H1 (cell line): ENCODE measurements at regions not wholly inside any gene's neighbourhood (a gene's known extent, or its start where the extent isn't known, plus 50 kb on each side); places are given as distances from the start of the nearest gene placed in this dataset.

ENCODE experiments used
- CTCF ChIA-PET: fragments of 300-600 bp; sonication (Branson Sonifier 250); formaldehyde crosslinking; loops from one replicate; lab custom pipeline; 2021; ENCODE audit not compliant: partially characterized antibody; lab: Charles Lee
- POLR2A ChIA-PET: fragments of 300-600 bp; sonication (Branson Sonifier 250); formaldehyde crosslinking; loops from one replicate; lab custom pipeline; 2021; ENCODE audit warnings: inconsistent platforms; ENCODE audit not compliant: partially characterized antibody; lab: Charles Lee
- DNase-seq, 2 experiments: peaks; one replicate each; pipeline versions ENCODE4 v3.0.0 to v3.0.0-alpha.2; 2010 to 2022; ENCODE audit warnings: low spot score in 2 of 2, low read depth in 1 of 2, mixed read lengths in 1 of 2
- FAIRE-seq: peaks from 2 replicates; lab custom pipeline; 2011; peaks lifted over from hg19 to GRCh38; lab: Jason Lieb, UNC
- H2AFZ ChIP-seq: 2 replicates; pipeline ENCODE4 v1.8.1; 2012; ENCODE audit warnings: low read length, inconsistent platforms
- H2AK5ac ChIP-seq: 2 replicates; pipeline ENCODE4 v1.6.1; 2013; ENCODE audit warnings: low read depth, low read length
- H2BK120ac ChIP-seq: replicated peaks from 2 replicates; pipeline ENCODE3; 2013; ENCODE audit warnings: low read depth, low read length, inconsistent platforms
- H2BK12ac ChIP-seq: 2 replicates; pipeline ENCODE4 v1.6.1; 2013; ENCODE audit warnings: low read depth, low read length
- H2BK15ac ChIP-seq: 2 replicates; pipeline ENCODE4 v1.6.1; 2013; ENCODE audit warnings: low read length
- H2BK20ac ChIP-seq: 2 replicates; pipeline ENCODE4 v1.6.1; 2013; ENCODE audit warnings: low read length
- H2BK5ac ChIP-seq: 2 replicates; pipeline ENCODE4 v1.6.1; 2013; ENCODE audit warnings: low read depth, low read length
- H3K14ac ChIP-seq: 2 replicates; pipeline ENCODE4 v1.6.1; 2013; ENCODE audit warnings: inconsistent platforms; ENCODE audit not compliant: insufficient read length
- H3K18ac ChIP-seq: 2 replicates; pipeline ENCODE4 v1.6.1; 2013; ENCODE audit warnings: low read length; ENCODE audit errors: extremely low read depth
- H3K23ac ChIP-seq: 2 replicates; pipeline ENCODE4 v1.6.1; 2013; ENCODE audit warnings: inconsistent platforms; ENCODE audit not compliant: insufficient read length
- H3K23me2 ChIP-seq: 2 replicates; pipeline ENCODE4 v1.6.1; 2013; ENCODE audit warnings: low read depth, low read length
- H3K27ac ChIP-seq: 2 replicates; pipeline ENCODE4 v1.6.1; 2011; ENCODE audit warnings: low read depth, low read length, inconsistent platforms
- H3K27me3 ChIP-seq, 4 experiments: replicated peaks in 1 of 4; 1 replicate in 1 of 4; 2 replicates in 3 of 4; pipeline versions ENCODE4 v1.6.1 to v1.8.1; 2011 to 2013; ENCODE audit warnings: low read length in 3 of 4, mild to moderate bottlenecking in 3 of 4, inconsistent platforms in 2 of 4, mixed read lengths in 2 of 4, moderate library complexity in 1 of 4; ENCODE audit not compliant: control insufficient read depth in 3 of 4, insufficient read depth in 3 of 4; ENCODE audit errors: extremely low read depth in 1 of 4
- H3K36me3 ChIP-seq, 4 experiments: 2 replicates each; pipeline versions ENCODE4 v1.6.1 to v1.8.1; 2011 to 2013; ENCODE audit warnings: mild to moderate bottlenecking in 4 of 4, low read length in 3 of 4, moderate library complexity in 2 of 4, control low read depth in 1 of 4, inconsistent platforms in 1 of 4; ENCODE audit not compliant: insufficient read depth in 4 of 4, control insufficient read depth in 2 of 4
- H3K4ac ChIP-seq: replicated peaks from 2 replicates; pipeline ENCODE3; 2013; ENCODE audit warnings: low read length, low read depth, mixed read lengths, inconsistent platforms; ENCODE audit not compliant: insufficient read length
- H3K4me1 ChIP-seq, 4 experiments: replicated peaks in 1 of 4; 1 replicate in 1 of 4; 2 replicates in 3 of 4; pipeline versions ENCODE4 v1.6.1 to v1.8.1; 2011 to 2013; ENCODE audit warnings: low read length in 3 of 4, inconsistent platforms in 2 of 4, mixed read lengths in 1 of 4; ENCODE audit not compliant: insufficient read depth in 4 of 4, control insufficient read depth in 3 of 4
- H3K4me2 ChIP-seq, 2 experiments: 2 replicates each; pipeline versions ENCODE4 v1.6.1 to v1.8.1; 2011 to 2013; ENCODE audit warnings: low read depth in 2 of 2, low read length in 2 of 2, control low read depth in 1 of 2, inconsistent platforms in 1 of 2, mild to moderate bottlenecking in 1 of 2; ENCODE audit not compliant: insufficient read depth in 1 of 2
- H3K4me3 ChIP-seq, 4 experiments: fragments of 200-600, 300-600 bp in 1 of 4; sonication (generic), shearing (Covaris generic), sonication (Bioruptor Twin) in 1 of 4; 2 replicates each; pipeline versions ENCODE4 v1.5.1 to v1.8.1; 2011 to 2016; ENCODE audit warnings: low read length in 4 of 4, low read depth in 3 of 4, control low read depth in 2 of 4, inconsistent platforms in 2 of 4, mild to moderate bottlenecking in 2 of 4, mixed read lengths in 1 of 4, moderate library complexity in 1 of 4; ENCODE audit not compliant: insufficient read depth in 2 of 4; ENCODE audit errors: extremely low read depth in 1 of 4
- H3K56ac ChIP-seq: replicated peaks from 2 replicates; pipeline ENCODE3; 2013; ENCODE audit warnings: low read depth, mild to moderate bottlenecking, mixed read lengths, low read length, inconsistent platforms; ENCODE audit not compliant: insufficient read length
- H3K79me1 ChIP-seq: 2 replicates; pipeline ENCODE4 v1.6.1; 2013; ENCODE audit warnings: low read depth, low read length, control low read depth
- H3K79me2 ChIP-seq, 2 experiments: 2 replicates each; pipeline versions ENCODE4 v1.6.1 to v1.8.1; 2012 to 2013; ENCODE audit warnings: low read length in 2 of 2, mild to moderate bottlenecking in 2 of 2, inconsistent platforms in 1 of 2; ENCODE audit not compliant: insufficient read depth in 2 of 2, control insufficient read depth in 1 of 2
- H3K9ac ChIP-seq, 4 experiments: replicated peaks in 1 of 4; 1 replicate in 1 of 4; 2 replicates in 3 of 4; pipeline versions ENCODE4 v1.6.1 to v1.8.1; 2011 to 2013; ENCODE audit warnings: low read depth in 3 of 4, low read length in 3 of 4, control low read depth in 2 of 4, mild to moderate bottlenecking in 2 of 4, moderate library complexity in 2 of 4, inconsistent platforms in 1 of 4; ENCODE audit errors: extremely low read depth in 1 of 4
- H3K9me3 ChIP-seq, 2 experiments: 2 replicates each; pipeline versions ENCODE4 v1.6.1 to v1.8.1; 2012 to 2013; ENCODE audit warnings: mild to moderate bottlenecking in 2 of 2, moderate library complexity in 2 of 2, control low read depth in 1 of 2, inconsistent platforms in 1 of 2, low read depth in 1 of 2, low read length in 1 of 2, mixed read lengths in 1 of 2; ENCODE audit not compliant: insufficient read depth in 2 of 2
- H4K20me1 ChIP-seq, 2 experiments: replicated peaks in 1 of 2; 2 replicates each; pipeline versions ENCODE3 to v1.8.1; 2011 to 2013; ENCODE audit warnings: inconsistent platforms in 2 of 2, low read length in 2 of 2, mild to moderate bottlenecking in 1 of 2; ENCODE audit not compliant: insufficient read depth in 2 of 2, control insufficient read depth in 1 of 2
- H4K5ac ChIP-seq: 2 replicates; pipeline ENCODE4 v1.6.1; 2013; ENCODE audit warnings: low read length, low read depth, mixed read lengths, inconsistent platforms; ENCODE audit not compliant: insufficient read length
- H4K8ac ChIP-seq: 2 replicates; pipeline ENCODE4 v1.8.0; 2013; ENCODE audit warnings: mild to moderate bottlenecking, moderate library complexity, low read length, inconsistent platforms; ENCODE audit not compliant: insufficient read depth; ENCODE audit errors: extremely low read depth
- H4K91ac ChIP-seq: replicated peaks from 2 replicates; pipeline ENCODE3; 2013; ENCODE audit warnings: low read length, mixed read lengths, inconsistent platforms; ENCODE audit not compliant: insufficient read length
- JUND ChIP-seq: IDR thresholded peaks from 2 replicates; pipeline ENCODE4 v1.6.1; 2011; ENCODE audit warnings: mild to moderate bottlenecking, improper control_type of control experiment, low read length
- USF2 ChIP-seq: IDR thresholded peaks from 2 replicates; pipeline ENCODE4 v1.6.1; 2011; ENCODE audit warnings: low read length, improper control_type of control experiment
- WGBS, 2 experiments: shearing (Covaris generic) in 1 of 2; methylation state at CpG; one replicate each; pipeline versions ENCODE4 v1.1.6 to v1.1.7; 2013 to 2015; ENCODE audit warnings: low lambda C conversion rate in 2 of 2, mixed read lengths in 2 of 2, inconsistent platforms in 1 of 2, low coverage in 1 of 2, missing lambda C conversion rate in 1 of 2; ENCODE audit not compliant: insufficient replicate concordance in 2 of 2, insufficient coverage in 1 of 2, insufficient read length in 1 of 2; ENCODE audit errors: extremely low coverage in 1 of 2, missing lambda C conversion rate in 1 of 2; 5-methylcytosine and 5-hydroxymethylcytosine counted together

- Histone ChIP-seq H3K14ac (no peak overlapping the region), H3K27me3 (peaks cover 0 to 11% (median 2%) of the 10 kb centered on the region in 4 experiments; a peak in 2 of 7 replicates), H4K20me1 (no peaks in the 10 kb centered on the region), H3K56ac (no peak overlapping the region), H3K9me3 (no peaks in the 10 kb centered on the region), H3K4me2 (no peak overlapping the region; a peak in 1 of 4 replicates), H3K23me2 (no peaks in the 10 kb centered on the region; the same call in 1 of the 2 replicates), H2AK5ac (no peak overlapping the region), H2BK120ac (no peak overlapping the region), H2BK15ac (peak overlapping the region; percentile 32; the same call in 1 of the 2 replicates), H4K8ac (no peak overlapping the region), H3K27ac (no peak overlapping the region), H4K91ac (no peak overlapping the region), H4K5ac (no peak overlapping the region), H2BK5ac (peak overlapping the region; percentile 17; the same call in 1 of the 2 replicates), H2AFZ (no peak overlapping the region), H2BK12ac (peak overlapping the region; percentile 40; the same call in 1 of the 2 replicates), H3K23ac (no peak overlapping the region), H3K4me1 (peaks cover 9 to 25% (median 20%) of the 10 kb centered on the region in 4 experiments), H3K4ac (no peak overlapping the region), H3K9ac (no peak overlapping the region), H3K4me3 (no peak overlapping the region), H3K79me2 (no peaks in the 10 kb centered on the region), H3K79me1 (no peaks in the 10 kb centered on the region), H3K18ac (no peak overlapping the region), H3K36me3 (no peaks in the 10 kb centered on the region), H2BK20ac (no peak overlapping the region)
- ChIA-PET CTCF (interaction anchor here (0.6 to 2.4 kb wide), 13 partner anchors 10 to 1125 kb away, joined by 3 to 11 read pairs (median 4); no protein-coding TSS in a partner anchor), POLR2A (interaction anchor here (0.8 kb wide), 1 partner anchor 240 kb away, joined by 3 read pairs; no protein-coding TSS in a partner anchor)
- no peak for DNase-seq
- FAIRE-seq, result no peak
- 72% methylated on average over 9 of the region's 9 CpGs; no CpG with 5 or more reads in 1 of the 2 experiments for WGBS, 2 experiments
- no peak for TF ChIP-seq USF2
- no peak for TF ChIP-seq JUND
These were observed 139.8 kb downstream of the LY86 start for GRCh38 chr6:6728169-6728941.
